ENCODE measurements at regions not wholly inside any gene's neighbourhood (a gene's known extent, or its start where the extent isn't known, plus 50 kb on each side); places are given as distances from the start of the nearest gene placed in this dataset.

DNA sequence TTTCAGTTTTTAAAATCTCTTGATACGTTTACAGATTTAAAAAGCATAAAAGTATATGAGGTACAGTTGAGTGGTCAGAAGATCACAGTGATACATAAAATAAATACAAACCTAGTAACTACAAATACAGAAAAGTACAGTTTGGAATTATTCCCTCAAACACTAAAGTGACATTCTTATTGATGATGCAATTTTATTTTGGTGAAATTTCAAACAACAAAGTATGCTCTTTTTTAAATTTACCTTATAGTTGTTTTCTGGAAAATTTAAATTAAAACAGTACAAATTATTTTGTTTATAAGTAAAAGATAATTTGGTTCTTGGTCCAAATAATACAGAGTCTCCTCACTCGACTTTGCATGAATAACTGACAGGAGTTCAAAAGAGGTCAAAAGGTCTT is 1305.1 kb upstream of the GJE1 start:
- DNase-seq, result no peak
- Histone ChIP-seq H3K4me1 (replicated peaks; ENCODE audit: insufficient read depth) (no peaks in the 10 kb centered on the region), H3K27ac (no peak overlapping the region), H3K9me2 (ENCODE audit: insufficient read depth) (no peaks in the 10 kb centered on the region; the same call in 1 of the 2 replicates), H3K9me3 (ENCODE audit: insufficient read depth, low read depth) (no peaks in the 10 kb centered on the region), H3K4me3 (no peak overlapping the region), H3K27me3 (ENCODE audit: insufficient read depth, low read depth) (no peaks in the 10 kb centered on the region), H3K36me3 (ENCODE audit: low read depth) (no peaks in the 10 kb centered on the region), H3F3A (ENCODE audit: insufficient read depth, low read depth) (no peaks in the 10 kb centered on the region), H3K4me2 (no peak overlapping the region), H3K79me2 (ENCODE audit: low read depth) (no peaks in the 10 kb centered on the region), H4K20me1 (ENCODE audit: insufficient read depth) (no peaks in the 10 kb centered on the region), H2AFZ (no peak overlapping the region)
- no TSS peak for BruUV-seq (replicated peaks)
- intact Hi-C loops (cut with micrococcal nuclease; ENCODE audit: unreplicated experiment), result no loop called here
- ChIA-PET POLR2A (ENCODE audit: unreplicated experiment) (no interaction called here), CTCF (no interaction called here)
- no peak for TF ChIP-seq EZH2 (IDR thresholded peaks at IDR 0.05; ENCODE audit: low read depth)
- TF ChIP-seq, protein P1, sequence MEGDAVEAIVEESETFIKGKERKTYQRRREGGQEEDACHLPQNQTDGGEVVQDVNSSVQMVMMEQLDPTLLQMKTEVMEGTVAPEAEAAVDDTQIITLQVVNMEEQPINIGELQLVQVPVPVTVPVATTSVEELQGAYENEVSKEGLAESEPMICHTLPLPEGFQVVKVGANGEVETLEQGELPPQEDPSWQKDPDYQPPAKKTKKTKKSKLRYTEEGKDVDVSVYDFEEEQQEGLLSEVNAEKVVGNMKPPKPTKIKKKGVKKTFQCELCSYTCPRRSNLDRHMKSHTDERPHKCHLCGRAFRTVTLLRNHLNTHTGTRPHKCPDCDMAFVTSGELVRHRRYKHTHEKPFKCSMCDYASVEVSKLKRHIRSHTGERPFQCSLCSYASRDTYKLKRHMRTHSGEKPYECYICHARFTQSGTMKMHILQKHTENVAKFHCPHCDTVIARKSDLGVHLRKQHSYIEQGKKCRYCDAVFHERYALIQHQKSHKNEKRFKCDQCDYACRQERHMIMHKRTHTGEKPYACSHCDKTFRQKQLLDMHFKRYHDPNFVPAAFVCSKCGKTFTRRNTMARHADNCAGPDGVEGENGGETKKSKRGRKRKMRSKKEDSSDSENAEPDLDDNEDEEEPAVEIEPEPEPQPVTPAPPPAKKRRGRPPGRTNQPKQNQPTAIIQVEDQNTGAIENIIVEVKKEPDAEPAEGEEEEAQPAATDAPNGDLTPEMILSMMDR (conservative IDR thresholded peaks at IDR 0.05), result no peak

DNA sequence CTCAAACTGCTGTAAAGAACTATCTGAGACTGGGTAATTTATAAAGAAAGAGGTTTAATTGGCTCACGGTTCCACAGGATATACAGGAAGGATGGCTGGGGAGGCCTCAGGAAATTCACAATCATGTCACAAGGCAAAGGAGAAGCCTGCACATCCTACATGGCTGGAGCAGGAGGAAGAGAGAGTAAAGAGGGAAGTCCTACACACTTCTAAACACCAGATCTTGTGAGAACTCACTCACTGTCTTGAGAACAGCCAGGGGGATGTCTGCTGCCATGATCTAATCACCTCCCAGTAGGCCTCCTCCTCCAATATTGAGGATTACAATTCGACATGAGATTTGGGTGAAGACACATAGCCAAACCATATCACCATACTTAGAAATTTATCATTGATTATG is 1307.0 kb upstream of the GJE1 start:
- no TSS peak for BruUV-seq (replicated peaks)
- Histone ChIP-seq H3K4me3 (no peak overlapping the region), H3K27me3 (ENCODE audit: insufficient read depth, low read depth) (no peaks in the 10 kb centered on the region), H2AFZ (no peak overlapping the region), H3K9me3 (ENCODE audit: insufficient read depth, low read depth) (no peaks in the 10 kb centered on the region), H3F3A (ENCODE audit: insufficient read depth, low read depth) (no peaks in the 10 kb centered on the region), H4K20me1 (ENCODE audit: insufficient read depth) (no peaks in the 10 kb centered on the region), H3K4me2 (no peak overlapping the region), H3K4me1 (replicated peaks; ENCODE audit: insufficient read depth) (no peaks in the 10 kb centered on the region), H3K27ac (no peak overlapping the region), H3K36me3 (ENCODE audit: low read depth) (no peaks in the 10 kb centered on the region), H3K79me2 (ENCODE audit: low read depth) (no peaks in the 10 kb centered on the region), H3K9me2 (ENCODE audit: insufficient read depth) (no peaks in the 10 kb centered on the region)
- intact Hi-C loops (cut with micrococcal nuclease; ENCODE audit: unreplicated experiment), result no loop called here
- ChIA-PET CTCF (no interaction called here), POLR2A (ENCODE audit: unreplicated experiment) (no interaction called here)
- TF ChIP-seq, protein P1 (conservative IDR thresholded peaks at IDR 0.05), result no peak
- TF ChIP-seq EZH2 (IDR thresholded peaks at IDR 0.05; ENCODE audit: low read depth), result no peak
- no peak for DNase-seq

DNA sequence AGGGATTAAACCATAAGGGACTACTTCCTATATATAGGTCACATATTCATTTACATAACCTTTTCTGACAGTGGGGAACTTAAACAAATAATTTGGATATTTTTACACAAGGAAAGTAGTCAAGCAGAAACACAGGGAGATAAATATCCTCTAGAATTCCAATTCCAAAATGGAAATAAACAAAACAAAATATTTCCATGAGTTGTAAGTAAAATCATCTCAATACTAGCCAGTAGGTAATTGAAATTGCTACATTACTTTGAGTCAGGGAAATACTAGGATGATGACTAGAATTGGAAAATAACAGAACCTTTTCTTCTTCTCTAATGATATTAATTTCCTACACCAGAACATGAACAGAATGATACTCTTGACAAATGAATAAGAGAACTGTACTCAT is 1308.1 kb upstream of the GJE1 start:
- Histone ChIP-seq H3K79me2 (ENCODE audit: low read depth) (no peaks in the 10 kb centered on the region), H3K27me3 (ENCODE audit: insufficient read depth, low read depth) (no peaks in the 10 kb centered on the region), H3K36me3 (ENCODE audit: low read depth) (no peaks in the 10 kb centered on the region), H3K4me3 (no peak overlapping the region), H2AFZ (no peak overlapping the region), H3K9me3 (ENCODE audit: insufficient read depth, low read depth) (no peaks in the 10 kb centered on the region), H4K20me1 (ENCODE audit: insufficient read depth) (no peaks in the 10 kb centered on the region), H3K27ac (no peak overlapping the region), H3K4me2 (no peak overlapping the region), H3F3A (ENCODE audit: insufficient read depth, low read depth) (no peaks in the 10 kb centered on the region), H3K4me1 (replicated peaks; ENCODE audit: insufficient read depth) (no peaks in the 10 kb centered on the region), H3K9me2 (ENCODE audit: insufficient read depth) (no peaks in the 10 kb centered on the region)
- no peak for TF ChIP-seq EZH2 (IDR thresholded peaks at IDR 0.05; ENCODE audit: low read depth)
- TF ChIP-seq, protein P1 (conservative IDR thresholded peaks at IDR 0.05), result no peak
- DNase-seq, result no peak
- POLR2A ChIA-PET (ENCODE audit: unreplicated experiment), result no interaction called here
- BruUV-seq (replicated peaks), result no TSS peak
- intact Hi-C loops (cut with micrococcal nuclease; ENCODE audit: unreplicated experiment), result no loop called here
- CTCF ChIA-PET, result no interaction called here

All from PC-9 (cell line).